IMR-90 (cell line): ENCODE measurements at regions not wholly inside any gene's neighbourhood (a gene's known extent, or its start where the extent isn't known, plus 50 kb on each side); places are given as distances from the start of the nearest gene placed in this dataset.

Source experiments
- ATAC-seq: fragments of 200-7000 bp; cut with Tn5 transposase; 2 replicates; pipeline ENCODE4 v1.9.1; 2020; ENCODE audit warnings: low read depth, mild to moderate bottlenecking, moderate library complexity
- BruUV-seq: library from RNA; stranded (reverse); fragments of 400-500 nt; replicated peaks from 2 replicates; lab custom pipeline; 2021; lab: Mats Ljungman, UMichigan
- CTCF ChIA-PET: fragments of 300-600 bp; formaldehyde crosslinking; extraction: SDS; loops from one replicate; lab custom pipeline; 2021; ENCODE audit warnings: antibody characterized with exemption; lab: Yijun Ruan, JAX
- POLR2A ChIA-PET: fragments of 300-600 bp; sonication (Branson Sonifier 250); formaldehyde crosslinking; loops from one replicate; lab custom pipeline; 2022; ENCODE audit warnings: antibody characterized with exemption; ENCODE audit not compliant: unreplicated experiment; lab: Charles Lee
- DNase-seq: peaks from one replicate; pipeline ENCODE4 v3.0.0; 2013
- H2AFZ ChIP-seq: replicated peaks from 2 replicates; pipeline ENCODE3; 2013; ENCODE audit warnings: low read length, mild to moderate bottlenecking; ENCODE audit not compliant: poor library complexity
- H2AK5ac ChIP-seq: 2 replicates; pipeline ENCODE4 v1.6.1; 2013; ENCODE audit warnings: low read depth, low read length, inconsistent platforms
- H2AK9ac ChIP-seq: replicated peaks from 2 replicates; pipeline ENCODE3; 2013; ENCODE audit warnings: mild to moderate bottlenecking, low read depth, low read length, moderate library complexity; ENCODE audit not compliant: poor library complexity
- H2BK120ac ChIP-seq: 2 replicates; pipeline ENCODE4 v1.6.1; 2013; ENCODE audit warnings: low read depth, low read length, inconsistent platforms
- H2BK15ac ChIP-seq: 3 replicates; pipeline ENCODE4 v1.6.1; 2013; ENCODE audit warnings: low read depth, low read length, inconsistent platforms
- H2BK20ac ChIP-seq: 2 replicates; pipeline ENCODE4 v1.6.1; 2013; ENCODE audit warnings: low read depth, mild to moderate bottlenecking, inconsistent platforms, low read length, moderate library complexity
- H2BK5ac ChIP-seq: 2 replicates; pipeline ENCODE4 v1.6.1; 2013; ENCODE audit warnings: mild to moderate bottlenecking, low read depth, low read length, inconsistent platforms; ENCODE audit not compliant: poor library complexity, severe bottlenecking
- H3K14ac ChIP-seq: replicated peaks from 2 replicates; pipeline ENCODE4 v1.6.1; 2013; ENCODE audit warnings: low read depth, low read length, inconsistent platforms
- H3K18ac ChIP-seq: 2 replicates; pipeline ENCODE4 v1.6.1; 2013; ENCODE audit warnings: low read depth, low read length, control low read depth
- H3K23ac ChIP-seq: 2 replicates; pipeline ENCODE4 v1.6.1; 2013; ENCODE audit warnings: low read depth, low read length, inconsistent platforms
- H3K27ac ChIP-seq: 2 replicates; pipeline ENCODE4 v1.5.1; 2013; ENCODE audit warnings: mild to moderate bottlenecking, control low read depth, low read length; ENCODE audit not compliant: insufficient read depth
- H3K27me3 ChIP-seq: 2 replicates; pipeline ENCODE4 v1.6.1; 2013; ENCODE audit warnings: low read length; ENCODE audit not compliant: control insufficient read depth, insufficient read depth
- H3K36me3 ChIP-seq: 2 replicates; pipeline ENCODE4 v1.6.1; 2013; ENCODE audit warnings: low read length, mixed read lengths; ENCODE audit not compliant: control insufficient read depth, insufficient read depth
- H3K4ac ChIP-seq: 2 replicates; pipeline ENCODE4 v1.6.1; 2013; ENCODE audit warnings: low read depth, low read length, inconsistent platforms
- H3K4me1 ChIP-seq: 2 replicates; pipeline ENCODE4 v1.6.1; 2013; ENCODE audit warnings: low read length, mixed read lengths; ENCODE audit not compliant: control insufficient read depth, insufficient read depth
- H3K4me2 ChIP-seq: 2 replicates; pipeline ENCODE4 v1.6.1; 2013; ENCODE audit warnings: low read depth, mild to moderate bottlenecking, control low read depth, low read length, moderate library complexity
- H3K4me3 ChIP-seq: 2 replicates; pipeline ENCODE4 v1.5.1; 2013; ENCODE audit warnings: low read depth, mild to moderate bottlenecking, control low read depth, low read length, moderate library complexity; ENCODE audit not compliant: insufficient read depth
- H3K56ac ChIP-seq: 2 replicates; pipeline ENCODE4 v1.6.1; 2013; ENCODE audit warnings: low read length, inconsistent platforms; ENCODE audit not compliant: insufficient read depth; ENCODE audit errors: extremely low read depth
- H3K79me1 ChIP-seq, 2 experiments: 2 replicates each; pipeline ENCODE4 v1.6.1; 2013; ENCODE audit warnings: low read length in 2 of 2, inconsistent platforms in 1 of 2, low read depth in 1 of 2
- H3K9ac ChIP-seq: 2 replicates; pipeline ENCODE4 v1.6.1; 2013; ENCODE audit warnings: low read depth, low read length, control low read depth
- H3K9me1 ChIP-seq: 2 replicates; pipeline ENCODE4 v1.6.1; 2013; ENCODE audit warnings: low read length, inconsistent platforms; ENCODE audit not compliant: insufficient read depth
- H3K9me3 ChIP-seq: 2 replicates; pipeline ENCODE4 v1.6.1; 2013; ENCODE audit warnings: low read length; ENCODE audit not compliant: control insufficient read depth, insufficient read depth
- H4K20me1 ChIP-seq: 2 replicates; pipeline ENCODE4 v1.6.1; 2013; ENCODE audit warnings: low read length, inconsistent platforms; ENCODE audit not compliant: insufficient read depth
- H4K5ac ChIP-seq: 2 replicates; pipeline ENCODE4 v1.6.1; 2013; ENCODE audit warnings: mild to moderate bottlenecking, low read depth, low read length, control low read depth
- H4K8ac ChIP-seq, 2 experiments: 2 replicates each; pipeline ENCODE4 v1.6.1; 2013; ENCODE audit warnings: low read depth in 2 of 2, low read length in 2 of 2, control low read depth in 1 of 2, inconsistent platforms in 1 of 2
- H4K91ac ChIP-seq: 2 replicates; pipeline ENCODE4 v1.6.1; 2013; ENCODE audit warnings: low read depth, low read length, inconsistent platforms; ENCODE audit not compliant: insufficient read depth
- BHLHE40 ChIP-seq: fragments of 150-350 bp; IDR thresholded peaks from 2 replicates; pipeline ENCODE4 v1.6.1; 2016; ENCODE audit warnings: mild to moderate bottlenecking, low read depth, low read length
- CEBPB ChIP-seq: IDR thresholded peaks from 2 replicates; pipeline ENCODE4 v1.6.1; 2012; ENCODE audit warnings: low read depth, low read length, improper control_type of control experiment
- CHD1 ChIP-seq: IDR thresholded peaks from 2 replicates; pipeline ENCODE4 v1.6.1; 2012; ENCODE audit warnings: low read depth, low read length, improper control_type of control experiment
- CTCF ChIP-seq: conservative IDR thresholded peaks from 2 replicates; pipeline ENCODE4 v1.5.1; 2012; ENCODE audit warnings: mild to moderate bottlenecking, low read depth, low read length, improper control_type of control experiment
- ELK1 ChIP-seq: fragments of 150-350 bp; IDR thresholded peaks from 2 replicates; pipeline ENCODE4 v1.6.1; 2016; ENCODE audit warnings: low read depth, mild to moderate bottlenecking, low read length, moderate library complexity, borderline replicate concordance
- FOS ChIP-seq: fragments of 150-350 bp; IDR thresholded peaks from 2 replicates; pipeline ENCODE4 v1.6.1; 2016; ENCODE audit warnings: low read depth, low read length
- MAFK ChIP-seq: IDR thresholded peaks from 2 replicates; pipeline ENCODE4 v1.6.1; 2012; ENCODE audit warnings: low read depth, low read length, improper control_type of control experiment
- MAZ ChIP-seq: IDR thresholded peaks from 2 replicates; pipeline ENCODE4 v1.6.1; 2012; ENCODE audit warnings: low read depth, mild to moderate bottlenecking, low read length, improper control_type of control experiment, moderate library complexity, borderline replicate concordance
- MXI1 ChIP-seq: IDR thresholded peaks from 2 replicates; pipeline ENCODE4 v1.6.1; 2012; ENCODE audit warnings: low read depth, mild to moderate bottlenecking, low read length, moderate library complexity, borderline replicate concordance
- NFE2L2 ChIP-seq: fragments of 150-350 bp; IDR thresholded peaks from 2 replicates; pipeline ENCODE4 v1.6.1; 2016; ENCODE audit warnings: low read depth, mild to moderate bottlenecking, low read length
- POLR2A ChIP-seq: IDR thresholded peaks from 2 replicates; pipeline ENCODE4 v1.6.1; 2012; ENCODE audit warnings: mild to moderate bottlenecking, low read depth, low read length
- RAD21 ChIP-seq: IDR thresholded peaks from 2 replicates; pipeline ENCODE4 v1.6.1; 2012; ENCODE audit warnings: low read length, improper control_type of control experiment
- RCOR1 ChIP-seq: IDR thresholded peaks from 2 replicates; pipeline ENCODE4 v1.6.1; 2012; ENCODE audit warnings: mild to moderate bottlenecking, low read length, improper control_type of control experiment; ENCODE audit not compliant: insufficient replicate concordance
- RFX5 ChIP-seq: IDR thresholded peaks from 2 replicates; pipeline ENCODE4 v1.8.0; 2012; ENCODE audit warnings: low read depth, mild to moderate bottlenecking, low read length, moderate library complexity
- SMC3 ChIP-seq: fragments of 150-350 bp; IDR thresholded peaks from 2 replicates; pipeline ENCODE4 v1.6.1; 2016; ENCODE audit warnings: low read depth, mild to moderate bottlenecking, antibody characterized with exemption, low read length, moderate library complexity
- USF2 ChIP-seq: fragments of 150-350 bp; IDR thresholded peaks from 2 replicates; pipeline ENCODE4 v1.6.1; 2017; ENCODE audit warnings: mild to moderate bottlenecking, antibody characterized with exemption, low read length, low read depth
- WGBS, 2 experiments: methylation state at CpG; one replicate each; pipeline versions ENCODE4 v1.1.5 to v1.1.7; 2013; ENCODE audit warnings: missing lambda C conversion rate in 2 of 2; ENCODE audit not compliant: insufficient read length in 1 of 2; ENCODE audit errors: extremely low coverage in 2 of 2; 5-methylcytosine and 5-hydroxymethylcytosine counted together
- dilution Hi-C: fragments of 300-500 bp; cut with HindIII; formaldehyde crosslinking; loops from one replicate; pipeline ENCODE4 v1.14.3; 2018; ENCODE audit warnings: low sequenced_read_pairs; ENCODE audit not compliant: unreplicated experiment
- in situ Hi-C: fragments of 300-500 bp; cut with MboI; formaldehyde crosslinking; loops from 3 replicates; pipeline ENCODE4 v1.14.3; 2019; ENCODE audit warnings: low sequenced_read_pairs, inconsistent platforms, mixed read lengths
- intact Hi-C: fragments of 100-400 bp; cut with micrococcal nuclease; formaldehyde crosslinking; loops from 2 replicates; pipeline ENCODE4 v1.10.0; 2022

DNA sequence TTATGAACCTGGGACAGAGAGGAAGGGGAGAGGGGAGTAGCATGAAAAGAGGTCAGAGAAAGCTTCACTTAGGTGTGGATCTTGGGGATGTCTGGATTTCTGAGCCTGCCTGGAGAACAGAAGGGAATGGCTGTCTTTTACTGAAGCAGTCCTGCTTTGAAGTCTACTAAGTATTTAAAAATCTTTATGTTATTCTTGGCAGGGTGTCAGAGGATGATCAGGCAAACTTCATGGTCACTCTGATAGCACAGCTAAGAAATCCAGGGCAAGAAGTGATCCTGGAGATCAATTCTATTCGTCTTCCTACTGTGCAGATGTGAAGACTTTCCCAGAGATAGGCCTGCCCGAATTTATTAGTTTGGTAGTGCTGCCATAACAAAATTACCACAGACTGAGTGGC lies 464.4 kb upstream of the BOD1L1 start:
- Histone ChIP-seq H3K27me3 (no peaks in the 10 kb centered on the region), H3K27ac (no peak overlapping the region), H2BK5ac (no peak overlapping the region), H3K56ac (no peak overlapping the region), H3K4me2 (no peak overlapping the region), H3K36me3 (no peaks in the 10 kb centered on the region), H3K14ac (no peak overlapping the region), H3K4ac (no peak overlapping the region), H2BK15ac (no peak overlapping the region), H3K18ac (no peak overlapping the region; the same call in 1 of the 2 replicates), H2AFZ (no peak overlapping the region), H4K8ac (no peak overlapping the region), H2BK20ac (no peak overlapping the region), H3K9me1 (no peaks in the 10 kb centered on the region), H2BK120ac (no peak overlapping the region), H3K9ac (no peak overlapping the region), H2AK5ac (no peak overlapping the region), H4K91ac (no peak overlapping the region), H2AK9ac (no peak overlapping the region), H3K79me1 (no peaks in the 10 kb centered on the region), H3K9me3 (peaks cover 2% of the 10 kb centered on the region; the same call in 1 of the 2 replicates), H4K5ac (no peak overlapping the region), H3K4me1 (peaks cover 5% of the 10 kb centered on the region), H3K4me3 (no peak overlapping the region), H4K20me1 (no peaks in the 10 kb centered on the region), H3K23ac (no peak overlapping the region)
- dilution Hi-C loops: no loop called here
- ChIA-PET CTCF (no interaction called here), POLR2A (no interaction called here)
- no peak for ATAC-seq
- DNase-seq: peak; percentile 56
- in situ Hi-C loops: no loop called here
- TF ChIP-seq CHD1: no peak
- TF ChIP-seq ELK1: no peak
- TF ChIP-seq NFE2L2: no peak
- TF ChIP-seq MAZ: no peak
- TF ChIP-seq POLR2A: no peak
- no peak for TF ChIP-seq CTCF
- no peak for TF ChIP-seq CEBPB
- no peak for TF ChIP-seq RCOR1
- no peak for TF ChIP-seq RAD21
- no peak for TF ChIP-seq USF2
- TF ChIP-seq BHLHE40: no peak
- TF ChIP-seq SMC3: no peak
- TF ChIP-seq RFX5: no peak
- no peak for TF ChIP-seq MXI1
- TF ChIP-seq MAFK: no peak
- TF ChIP-seq FOS: no peak
- intact Hi-C loops: loop anchor here (10.0 kb wide), 1 partner anchor 107 kb away; no protein-coding TSS in a partner anchor
- BruUV-seq: no TSS peak
- WGBS, 2 experiments: no CpG with 5 or more reads among the region's 2 CpGs
